IMR-90 (cell line): ENCODE measurements at regions not wholly inside any gene's neighbourhood (a gene's known extent, or its start where the extent isn't known, plus 50 kb on each side); places are given as distances from the start of the nearest gene placed in this dataset.

Experiments used
- ATAC-seq: fragments of 200-7000 bp; cut with Tn5 transposase; 2 replicates; pipeline ENCODE4 v1.9.1; 2020; ENCODE audit warnings: low read depth, mild to moderate bottlenecking, moderate library complexity
- BruUV-seq: library from RNA; stranded (reverse); fragments of 400-500 nt; replicated peaks from 2 replicates; lab custom pipeline; 2021; lab: Mats Ljungman, UMichigan
- CTCF ChIA-PET: fragments of 300-600 bp; formaldehyde crosslinking; extraction: SDS; loops from one replicate; lab custom pipeline; 2021; ENCODE audit warnings: antibody characterized with exemption; lab: Yijun Ruan, JAX
- POLR2A ChIA-PET: fragments of 300-600 bp; sonication (Branson Sonifier 250); formaldehyde crosslinking; loops from one replicate; lab custom pipeline; 2022; ENCODE audit warnings: antibody characterized with exemption; ENCODE audit not compliant: unreplicated experiment; lab: Charles Lee
- DNase-seq: peaks from one replicate; pipeline ENCODE4 v3.0.0; 2013
- H2AFZ ChIP-seq: replicated peaks from 2 replicates; pipeline ENCODE3; 2013; ENCODE audit warnings: low read length, mild to moderate bottlenecking; ENCODE audit not compliant: poor library complexity
- H2AK5ac ChIP-seq: 2 replicates; pipeline ENCODE4 v1.6.1; 2013; ENCODE audit warnings: low read depth, low read length, inconsistent platforms
- H2AK9ac ChIP-seq: replicated peaks from 2 replicates; pipeline ENCODE3; 2013; ENCODE audit warnings: mild to moderate bottlenecking, low read depth, low read length, moderate library complexity; ENCODE audit not compliant: poor library complexity
- H2BK120ac ChIP-seq: 2 replicates; pipeline ENCODE4 v1.6.1; 2013; ENCODE audit warnings: low read depth, low read length, inconsistent platforms
- H2BK15ac ChIP-seq: 3 replicates; pipeline ENCODE4 v1.6.1; 2013; ENCODE audit warnings: low read depth, low read length, inconsistent platforms
- H2BK20ac ChIP-seq: 2 replicates; pipeline ENCODE4 v1.6.1; 2013; ENCODE audit warnings: low read depth, mild to moderate bottlenecking, inconsistent platforms, low read length, moderate library complexity
- H2BK5ac ChIP-seq: 2 replicates; pipeline ENCODE4 v1.6.1; 2013; ENCODE audit warnings: mild to moderate bottlenecking, low read depth, low read length, inconsistent platforms; ENCODE audit not compliant: poor library complexity, severe bottlenecking
- H3K14ac ChIP-seq: replicated peaks from 2 replicates; pipeline ENCODE4 v1.6.1; 2013; ENCODE audit warnings: low read depth, low read length, inconsistent platforms
- H3K18ac ChIP-seq: 2 replicates; pipeline ENCODE4 v1.6.1; 2013; ENCODE audit warnings: low read depth, low read length, control low read depth
- H3K23ac ChIP-seq: 2 replicates; pipeline ENCODE4 v1.6.1; 2013; ENCODE audit warnings: low read depth, low read length, inconsistent platforms
- H3K27ac ChIP-seq: 2 replicates; pipeline ENCODE4 v1.5.1; 2013; ENCODE audit warnings: mild to moderate bottlenecking, control low read depth, low read length; ENCODE audit not compliant: insufficient read depth
- H3K27me3 ChIP-seq: 2 replicates; pipeline ENCODE4 v1.6.1; 2013; ENCODE audit warnings: low read length; ENCODE audit not compliant: control insufficient read depth, insufficient read depth
- H3K36me3 ChIP-seq: 2 replicates; pipeline ENCODE4 v1.6.1; 2013; ENCODE audit warnings: low read length, mixed read lengths; ENCODE audit not compliant: control insufficient read depth, insufficient read depth
- H3K4ac ChIP-seq: 2 replicates; pipeline ENCODE4 v1.6.1; 2013; ENCODE audit warnings: low read depth, low read length, inconsistent platforms
- H3K4me1 ChIP-seq: 2 replicates; pipeline ENCODE4 v1.6.1; 2013; ENCODE audit warnings: low read length, mixed read lengths; ENCODE audit not compliant: control insufficient read depth, insufficient read depth
- H3K4me2 ChIP-seq: 2 replicates; pipeline ENCODE4 v1.6.1; 2013; ENCODE audit warnings: low read depth, mild to moderate bottlenecking, control low read depth, low read length, moderate library complexity
- H3K4me3 ChIP-seq: 2 replicates; pipeline ENCODE4 v1.5.1; 2013; ENCODE audit warnings: low read depth, mild to moderate bottlenecking, control low read depth, low read length, moderate library complexity; ENCODE audit not compliant: insufficient read depth
- H3K56ac ChIP-seq: 2 replicates; pipeline ENCODE4 v1.6.1; 2013; ENCODE audit warnings: low read length, inconsistent platforms; ENCODE audit not compliant: insufficient read depth; ENCODE audit errors: extremely low read depth
- H3K79me1 ChIP-seq, 2 experiments: 2 replicates each; pipeline ENCODE4 v1.6.1; 2013; ENCODE audit warnings: low read length in 2 of 2, inconsistent platforms in 1 of 2, low read depth in 1 of 2
- H3K9ac ChIP-seq: 2 replicates; pipeline ENCODE4 v1.6.1; 2013; ENCODE audit warnings: low read depth, low read length, control low read depth
- H3K9me1 ChIP-seq: 2 replicates; pipeline ENCODE4 v1.6.1; 2013; ENCODE audit warnings: low read length, inconsistent platforms; ENCODE audit not compliant: insufficient read depth
- H3K9me3 ChIP-seq: 2 replicates; pipeline ENCODE4 v1.6.1; 2013; ENCODE audit warnings: low read length; ENCODE audit not compliant: control insufficient read depth, insufficient read depth
- H4K20me1 ChIP-seq: 2 replicates; pipeline ENCODE4 v1.6.1; 2013; ENCODE audit warnings: low read length, inconsistent platforms; ENCODE audit not compliant: insufficient read depth
- H4K5ac ChIP-seq: 2 replicates; pipeline ENCODE4 v1.6.1; 2013; ENCODE audit warnings: mild to moderate bottlenecking, low read depth, low read length, control low read depth
- H4K8ac ChIP-seq, 2 experiments: 2 replicates each; pipeline ENCODE4 v1.6.1; 2013; ENCODE audit warnings: low read depth in 2 of 2, low read length in 2 of 2, control low read depth in 1 of 2, inconsistent platforms in 1 of 2
- H4K91ac ChIP-seq: 2 replicates; pipeline ENCODE4 v1.6.1; 2013; ENCODE audit warnings: low read depth, low read length, inconsistent platforms; ENCODE audit not compliant: insufficient read depth
- CEBPB ChIP-seq: IDR thresholded peaks from 2 replicates; pipeline ENCODE4 v1.6.1; 2012; ENCODE audit warnings: low read depth, low read length, improper control_type of control experiment
- CHD1 ChIP-seq: IDR thresholded peaks from 2 replicates; pipeline ENCODE4 v1.6.1; 2012; ENCODE audit warnings: low read depth, low read length, improper control_type of control experiment
- CTCF ChIP-seq: conservative IDR thresholded peaks from 2 replicates; pipeline ENCODE4 v1.5.1; 2012; ENCODE audit warnings: mild to moderate bottlenecking, low read depth, low read length, improper control_type of control experiment
- FOS ChIP-seq: fragments of 150-350 bp; IDR thresholded peaks from 2 replicates; pipeline ENCODE4 v1.6.1; 2016; ENCODE audit warnings: low read depth, low read length
- NFE2L2 ChIP-seq: fragments of 150-350 bp; IDR thresholded peaks from 2 replicates; pipeline ENCODE4 v1.6.1; 2016; ENCODE audit warnings: low read depth, mild to moderate bottlenecking, low read length
- POLR2A ChIP-seq: IDR thresholded peaks from 2 replicates; pipeline ENCODE4 v1.6.1; 2012; ENCODE audit warnings: mild to moderate bottlenecking, low read depth, low read length
- RCOR1 ChIP-seq: IDR thresholded peaks from 2 replicates; pipeline ENCODE4 v1.6.1; 2012; ENCODE audit warnings: mild to moderate bottlenecking, low read length, improper control_type of control experiment; ENCODE audit not compliant: insufficient replicate concordance
- RFX5 ChIP-seq: IDR thresholded peaks from 2 replicates; pipeline ENCODE4 v1.8.0; 2012; ENCODE audit warnings: low read depth, mild to moderate bottlenecking, low read length, moderate library complexity
- WGBS, 2 experiments: methylation state at CpG; one replicate each; pipeline versions ENCODE4 v1.1.5 to v1.1.7; 2013; ENCODE audit warnings: missing lambda C conversion rate in 2 of 2; ENCODE audit not compliant: insufficient read length in 1 of 2; ENCODE audit errors: extremely low coverage in 2 of 2; 5-methylcytosine and 5-hydroxymethylcytosine counted together
- dilution Hi-C: fragments of 300-500 bp; cut with HindIII; formaldehyde crosslinking; loops from one replicate; pipeline ENCODE4 v1.14.3; 2018; ENCODE audit warnings: low sequenced_read_pairs; ENCODE audit not compliant: unreplicated experiment
- in situ Hi-C: fragments of 300-500 bp; cut with MboI; formaldehyde crosslinking; loops from 3 replicates; pipeline ENCODE4 v1.14.3; 2019; ENCODE audit warnings: low sequenced_read_pairs, inconsistent platforms, mixed read lengths
- intact Hi-C: fragments of 100-400 bp; cut with micrococcal nuclease; formaldehyde crosslinking; loops from 2 replicates; pipeline ENCODE4 v1.10.0; 2022
- TF ChIP-seq, protein P1 (sequence below): fragments of 150-350 bp; IDR thresholded peaks from 2 replicates; pipeline ENCODE4 v1.6.1; 2017; ENCODE audit warnings: mild to moderate bottlenecking, antibody characterized with exemption, low read length, low read depth

DNA sequence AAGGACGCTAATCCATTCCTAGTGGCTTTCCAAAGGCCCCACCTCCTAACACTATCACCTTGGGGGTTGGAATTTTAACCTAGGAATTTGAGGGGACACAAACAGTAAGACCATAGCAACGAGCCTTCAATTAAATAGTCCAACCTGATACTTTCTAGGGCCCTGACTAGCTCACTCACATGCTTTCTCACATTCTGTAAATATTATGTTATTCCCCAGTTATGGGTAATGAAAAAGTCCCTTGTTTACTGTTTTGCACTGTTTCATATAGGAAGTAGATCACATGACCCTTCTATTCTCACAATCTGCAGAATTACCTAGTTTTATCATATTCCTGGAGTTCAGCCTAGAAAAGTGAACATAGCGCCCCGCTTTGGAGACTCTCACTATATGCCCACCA lies 1212.1 kb upstream of the ACVR2A start:
- Histone ChIP-seq H3K4ac (no peak overlapping the region), H2BK20ac (no peak overlapping the region), H3K23ac (no peak overlapping the region), H4K91ac (no peak overlapping the region), H3K27ac (no peak overlapping the region), H2BK15ac (no peak overlapping the region), H3K36me3 (no peaks in the 10 kb centered on the region), H2AFZ (no peak overlapping the region), H3K4me1 (peaks cover 2% of the 10 kb centered on the region; the same call in 1 of the 2 replicates), H3K14ac (no peak overlapping the region), H2AK5ac (no peak overlapping the region), H4K8ac (no peak overlapping the region), H3K9ac (no peak overlapping the region), H3K4me2 (no peak overlapping the region), H3K9me3 (no peaks in the 10 kb centered on the region), H2AK9ac (no peak overlapping the region), H4K20me1 (no peaks in the 10 kb centered on the region), H4K5ac (no peak overlapping the region), H3K27me3 (no peaks in the 10 kb centered on the region), H3K9me1 (no peaks in the 10 kb centered on the region), H3K79me1 (no peaks in the 10 kb centered on the region), H3K18ac (no peak overlapping the region), H2BK120ac (no peak overlapping the region), H3K56ac (no peak overlapping the region), H2BK5ac (no peak overlapping the region), H3K4me3 (no peak overlapping the region)
- WGBS, 2 experiments = no CpG with 5 or more reads among the region's 4 CpGs
- ATAC-seq (no peak), DNase-seq (no peak)
- POLR2A ChIA-PET = no interaction called here
- dilution Hi-C loops (no loop called here), intact Hi-C loops (no loop called here), in situ Hi-C loops (no loop called here)
- no TSS peak for BruUV-seq
- CTCF ChIA-PET = no interaction called here
- TF ChIP-seq CEBPB (no peak), POLR2A (no peak), CTCF (no peak), CHD1 (no peak), FOS (no peak), RFX5 (no peak), NFE2L2 (no peak), RCOR1 (no peak)
- TF ChIP-seq, protein P1, sequence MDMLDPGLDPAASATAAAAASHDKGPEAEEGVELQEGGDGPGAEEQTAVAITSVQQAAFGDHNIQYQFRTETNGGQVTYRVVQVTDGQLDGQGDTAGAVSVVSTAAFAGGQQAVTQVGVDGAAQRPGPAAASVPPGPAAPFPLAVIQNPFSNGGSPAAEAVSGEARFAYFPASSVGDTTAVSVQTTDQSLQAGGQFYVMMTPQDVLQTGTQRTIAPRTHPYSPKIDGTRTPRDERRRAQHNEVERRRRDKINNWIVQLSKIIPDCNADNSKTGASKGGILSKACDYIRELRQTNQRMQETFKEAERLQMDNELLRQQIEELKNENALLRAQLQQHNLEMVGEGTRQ = no peak
